H1 (cell line): ENCODE measurements at regions not wholly inside any gene's neighbourhood (a gene's known extent, or its start where the extent isn't known, plus 50 kb on each side); places are given as distances from the start of the nearest gene placed in this dataset.

ENCODE experiments used
- CTCF ChIA-PET: fragments of 300-600 bp; sonication (Branson Sonifier 250); formaldehyde crosslinking; loops from one replicate; lab custom pipeline; 2021; ENCODE audit not compliant: partially characterized antibody; lab: Charles Lee
- POLR2A ChIA-PET: fragments of 300-600 bp; sonication (Branson Sonifier 250); formaldehyde crosslinking; loops from one replicate; lab custom pipeline; 2021; ENCODE audit warnings: inconsistent platforms; ENCODE audit not compliant: partially characterized antibody; lab: Charles Lee
- DNase-seq, 2 experiments: peaks; one replicate each; pipeline versions ENCODE4 v3.0.0 to v3.0.0-alpha.2; 2010 to 2022; ENCODE audit warnings: low spot score in 2 of 2, low read depth in 1 of 2, mixed read lengths in 1 of 2
- FAIRE-seq: peaks from 2 replicates; lab custom pipeline; 2011; peaks lifted over from hg19 to GRCh38; lab: Jason Lieb, UNC
- H2AFZ ChIP-seq: 2 replicates; pipeline ENCODE4 v1.8.1; 2012; ENCODE audit warnings: low read length, inconsistent platforms
- H2AK5ac ChIP-seq: 2 replicates; pipeline ENCODE4 v1.6.1; 2013; ENCODE audit warnings: low read depth, low read length
- H2BK120ac ChIP-seq: replicated peaks from 2 replicates; pipeline ENCODE3; 2013; ENCODE audit warnings: low read depth, low read length, inconsistent platforms
- H2BK12ac ChIP-seq: 2 replicates; pipeline ENCODE4 v1.6.1; 2013; ENCODE audit warnings: low read depth, low read length
- H2BK15ac ChIP-seq: 2 replicates; pipeline ENCODE4 v1.6.1; 2013; ENCODE audit warnings: low read length
- H2BK20ac ChIP-seq: 2 replicates; pipeline ENCODE4 v1.6.1; 2013; ENCODE audit warnings: low read length
- H2BK5ac ChIP-seq: 2 replicates; pipeline ENCODE4 v1.6.1; 2013; ENCODE audit warnings: low read depth, low read length
- H3K14ac ChIP-seq: 2 replicates; pipeline ENCODE4 v1.6.1; 2013; ENCODE audit warnings: inconsistent platforms; ENCODE audit not compliant: insufficient read length
- H3K18ac ChIP-seq: 2 replicates; pipeline ENCODE4 v1.6.1; 2013; ENCODE audit warnings: low read length; ENCODE audit errors: extremely low read depth
- H3K23ac ChIP-seq: 2 replicates; pipeline ENCODE4 v1.6.1; 2013; ENCODE audit warnings: inconsistent platforms; ENCODE audit not compliant: insufficient read length
- H3K23me2 ChIP-seq: 2 replicates; pipeline ENCODE4 v1.6.1; 2013; ENCODE audit warnings: low read depth, low read length
- H3K27ac ChIP-seq: 2 replicates; pipeline ENCODE4 v1.6.1; 2011; ENCODE audit warnings: low read depth, low read length, inconsistent platforms
- H3K27me3 ChIP-seq, 4 experiments: replicated peaks in 1 of 4; 1 replicate in 1 of 4; 2 replicates in 3 of 4; pipeline versions ENCODE4 v1.6.1 to v1.8.1; 2011 to 2013; ENCODE audit warnings: low read length in 3 of 4, mild to moderate bottlenecking in 3 of 4, inconsistent platforms in 2 of 4, mixed read lengths in 2 of 4, moderate library complexity in 1 of 4; ENCODE audit not compliant: control insufficient read depth in 3 of 4, insufficient read depth in 3 of 4; ENCODE audit errors: extremely low read depth in 1 of 4
- H3K36me3 ChIP-seq, 4 experiments: 2 replicates each; pipeline versions ENCODE4 v1.6.1 to v1.8.1; 2011 to 2013; ENCODE audit warnings: mild to moderate bottlenecking in 4 of 4, low read length in 3 of 4, moderate library complexity in 2 of 4, control low read depth in 1 of 4, inconsistent platforms in 1 of 4; ENCODE audit not compliant: insufficient read depth in 4 of 4, control insufficient read depth in 2 of 4
- H3K4ac ChIP-seq: replicated peaks from 2 replicates; pipeline ENCODE3; 2013; ENCODE audit warnings: low read length, low read depth, mixed read lengths, inconsistent platforms; ENCODE audit not compliant: insufficient read length
- H3K4me1 ChIP-seq, 4 experiments: replicated peaks in 1 of 4; 1 replicate in 1 of 4; 2 replicates in 3 of 4; pipeline versions ENCODE4 v1.6.1 to v1.8.1; 2011 to 2013; ENCODE audit warnings: low read length in 3 of 4, inconsistent platforms in 2 of 4, mixed read lengths in 1 of 4; ENCODE audit not compliant: insufficient read depth in 4 of 4, control insufficient read depth in 3 of 4
- H3K4me2 ChIP-seq, 2 experiments: 2 replicates each; pipeline versions ENCODE4 v1.6.1 to v1.8.1; 2011 to 2013; ENCODE audit warnings: low read depth in 2 of 2, low read length in 2 of 2, control low read depth in 1 of 2, inconsistent platforms in 1 of 2, mild to moderate bottlenecking in 1 of 2; ENCODE audit not compliant: insufficient read depth in 1 of 2
- H3K4me3 ChIP-seq, 4 experiments: fragments of 200-600, 300-600 bp in 1 of 4; sonication (generic), shearing (Covaris generic), sonication (Bioruptor Twin) in 1 of 4; 2 replicates each; pipeline versions ENCODE4 v1.5.1 to v1.8.1; 2011 to 2016; ENCODE audit warnings: low read length in 4 of 4, low read depth in 3 of 4, control low read depth in 2 of 4, inconsistent platforms in 2 of 4, mild to moderate bottlenecking in 2 of 4, mixed read lengths in 1 of 4, moderate library complexity in 1 of 4; ENCODE audit not compliant: insufficient read depth in 2 of 4; ENCODE audit errors: extremely low read depth in 1 of 4
- H3K56ac ChIP-seq: replicated peaks from 2 replicates; pipeline ENCODE3; 2013; ENCODE audit warnings: low read depth, mild to moderate bottlenecking, mixed read lengths, low read length, inconsistent platforms; ENCODE audit not compliant: insufficient read length
- H3K79me1 ChIP-seq: 2 replicates; pipeline ENCODE4 v1.6.1; 2013; ENCODE audit warnings: low read depth, low read length, control low read depth
- H3K79me2 ChIP-seq, 2 experiments: 2 replicates each; pipeline versions ENCODE4 v1.6.1 to v1.8.1; 2012 to 2013; ENCODE audit warnings: low read length in 2 of 2, mild to moderate bottlenecking in 2 of 2, inconsistent platforms in 1 of 2; ENCODE audit not compliant: insufficient read depth in 2 of 2, control insufficient read depth in 1 of 2
- H3K9ac ChIP-seq, 4 experiments: replicated peaks in 1 of 4; 1 replicate in 1 of 4; 2 replicates in 3 of 4; pipeline versions ENCODE4 v1.6.1 to v1.8.1; 2011 to 2013; ENCODE audit warnings: low read depth in 3 of 4, low read length in 3 of 4, control low read depth in 2 of 4, mild to moderate bottlenecking in 2 of 4, moderate library complexity in 2 of 4, inconsistent platforms in 1 of 4; ENCODE audit errors: extremely low read depth in 1 of 4
- H3K9me3 ChIP-seq, 2 experiments: 2 replicates each; pipeline versions ENCODE4 v1.6.1 to v1.8.1; 2012 to 2013; ENCODE audit warnings: mild to moderate bottlenecking in 2 of 2, moderate library complexity in 2 of 2, control low read depth in 1 of 2, inconsistent platforms in 1 of 2, low read depth in 1 of 2, low read length in 1 of 2, mixed read lengths in 1 of 2; ENCODE audit not compliant: insufficient read depth in 2 of 2
- H4K20me1 ChIP-seq, 2 experiments: replicated peaks in 1 of 2; 2 replicates each; pipeline versions ENCODE3 to v1.8.1; 2011 to 2013; ENCODE audit warnings: inconsistent platforms in 2 of 2, low read length in 2 of 2, mild to moderate bottlenecking in 1 of 2; ENCODE audit not compliant: insufficient read depth in 2 of 2, control insufficient read depth in 1 of 2
- H4K5ac ChIP-seq: 2 replicates; pipeline ENCODE4 v1.6.1; 2013; ENCODE audit warnings: low read length, low read depth, mixed read lengths, inconsistent platforms; ENCODE audit not compliant: insufficient read length
- H4K8ac ChIP-seq: 2 replicates; pipeline ENCODE4 v1.8.0; 2013; ENCODE audit warnings: mild to moderate bottlenecking, moderate library complexity, low read length, inconsistent platforms; ENCODE audit not compliant: insufficient read depth; ENCODE audit errors: extremely low read depth
- H4K91ac ChIP-seq: replicated peaks from 2 replicates; pipeline ENCODE3; 2013; ENCODE audit warnings: low read length, mixed read lengths, inconsistent platforms; ENCODE audit not compliant: insufficient read length
- CTCF ChIP-seq, 3 experiments: IDR thresholded peaks; 1 replicate in 2 of 3; 2 replicates in 1 of 3; pipeline versions ENCODE4 v1.5.1 to v1.6.1; 2011; ENCODE audit warnings: low read length in 3 of 3, mild to moderate bottlenecking in 3 of 3, inconsistent platforms in 2 of 3, low read depth in 1 of 3, moderate library complexity in 1 of 3; ENCODE audit not compliant: insufficient read depth in 1 of 3; ENCODE audit errors: control extremely low read depth in 1 of 3
- EGR1 ChIP-seq: IDR thresholded peaks from 2 replicates; pipeline ENCODE4 v1.6.1; 2011; ENCODE audit warnings: low read depth, low read length, borderline replicate concordance
- GABPA ChIP-seq: IDR thresholded peaks from 2 replicates; pipeline ENCODE4 v1.6.1; 2011; ENCODE audit warnings: mild to moderate bottlenecking, low read length, moderate library complexity, borderline replicate concordance; ENCODE audit not compliant: insufficient read depth
- MAX ChIP-seq: IDR thresholded peaks from 2 replicates; pipeline ENCODE4 v1.6.1; 2012; ENCODE audit warnings: inconsistent platforms
- RBBP5 ChIP-seq: IDR thresholded peaks from 2 replicates; pipeline ENCODE4 v1.7.1; 2012; ENCODE audit warnings: low read depth, mild to moderate bottlenecking, inconsistent platforms, low read length, moderate library complexity, borderline replicate concordance
- RFX5 ChIP-seq: IDR thresholded peaks from 2 replicates; pipeline ENCODE4 v1.6.1; 2011; ENCODE audit warnings: low read depth, low read length, improper control_type of control experiment, borderline replicate concordance
- RNF2 ChIP-seq: fragments of 200-900, 300-1000 bp; sonication (generic); IDR thresholded peaks from 2 replicates; pipeline ENCODE4 v1.7.1; 2016; ENCODE audit warnings: borderline replicate concordance, low read depth, mild to moderate bottlenecking, antibody characterized with exemption, low read length; ENCODE audit not compliant: poor library complexity, severe bottlenecking; ENCODE audit errors: missing control alignments
- SAP30 ChIP-seq: fragments of 300-600 bp; sonication (generic); IDR thresholded peaks from 2 replicates; pipeline ENCODE4 v1.7.1; 2012; ENCODE audit warnings: low read length, moderate library complexity, mild to moderate bottlenecking, inconsistent platforms; ENCODE audit not compliant: insufficient read depth, insufficient replicate concordance
- TBP ChIP-seq: IDR thresholded peaks from 2 replicates; pipeline ENCODE4 v1.6.1; 2011; ENCODE audit warnings: low read depth, low read length, improper control_type of control experiment
- TEAD4 ChIP-seq: IDR thresholded peaks from 2 replicates; pipeline ENCODE4 v1.6.1; 2012; ENCODE audit warnings: low read depth, low read length, inconsistent platforms, mixed read lengths
- WGBS, 2 experiments: shearing (Covaris generic) in 1 of 2; methylation state at CpG; one replicate each; pipeline versions ENCODE4 v1.1.6 to v1.1.7; 2013 to 2015; ENCODE audit warnings: low lambda C conversion rate in 2 of 2, mixed read lengths in 2 of 2, inconsistent platforms in 1 of 2, low coverage in 1 of 2, missing lambda C conversion rate in 1 of 2; ENCODE audit not compliant: insufficient replicate concordance in 2 of 2, insufficient coverage in 1 of 2, insufficient read length in 1 of 2; ENCODE audit errors: extremely low coverage in 1 of 2, missing lambda C conversion rate in 1 of 2; 5-methylcytosine and 5-hydroxymethylcytosine counted together

DNA sequence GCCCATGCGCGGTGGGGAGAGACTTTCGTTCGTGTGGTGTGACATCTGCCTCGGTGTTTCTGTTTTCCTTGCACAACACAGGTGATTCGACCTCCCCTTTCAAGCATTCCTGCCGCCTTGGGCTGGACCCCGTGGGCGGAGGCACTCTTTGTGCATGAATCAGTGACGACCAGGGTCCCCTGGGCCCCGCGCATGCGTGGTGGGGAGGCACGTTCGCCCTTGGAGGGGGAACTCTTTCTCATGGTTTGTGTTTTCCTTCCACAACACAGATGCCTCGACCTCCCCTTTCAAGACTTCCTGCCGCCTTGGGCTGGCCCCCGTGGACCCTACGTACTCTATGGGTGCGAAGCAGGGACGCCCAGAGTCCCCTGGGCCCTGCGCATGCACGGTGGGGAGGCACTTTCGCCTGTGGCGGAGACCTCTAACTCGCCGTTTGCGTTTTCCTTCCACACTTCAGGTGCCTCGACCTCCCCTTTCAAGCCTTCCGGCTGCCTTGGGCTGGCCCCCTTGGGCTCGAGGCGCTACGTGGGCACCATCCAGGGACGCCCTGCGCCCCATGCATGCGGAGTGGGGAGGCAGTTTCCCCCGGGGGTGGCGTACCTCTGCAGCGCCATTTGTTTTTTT lies 340.9 kb downstream of the ALG10 start:
- no peaks in the 10 kb centered on the region for H3K27me3 ChIP-seq
- no peak overlapping the region for H3K56ac ChIP-seq
- no peak overlapping the region for H2AFZ ChIP-seq
- no peaks in the 10 kb centered on the region for H3K79me1 ChIP-seq
- no peak for FAIRE-seq
- no peaks in the 10 kb centered on the region for H3K79me2 ChIP-seq
- H2BK12ac ChIP-seq, result no peak overlapping the region
- H2BK120ac ChIP-seq, result no peak overlapping the region
- no peak overlapping the region for H3K4me3 ChIP-seq
- H3K9ac ChIP-seq, result no peak overlapping the region
- H3K23ac ChIP-seq, result no peak overlapping the region
- no peak overlapping the region for H2BK20ac ChIP-seq
- no peak overlapping the region for H3K27ac ChIP-seq
- no peaks in the 10 kb centered on the region for H3K36me3 ChIP-seq
- H4K20me1 ChIP-seq, result no peaks in the 10 kb centered on the region
- WGBS, 2 experiments, result 85% methylated on average over 32 of the region's 39 CpGs; no CpG with 5 or more reads in 1 of the 2 experiments
- H3K4ac ChIP-seq, result no peak overlapping the region
- no peak overlapping the region for H2AK5ac ChIP-seq
- no peaks in the 10 kb centered on the region for H3K4me1 ChIP-seq
- no peak overlapping the region for H2BK5ac ChIP-seq
- no peak overlapping the region for H4K5ac ChIP-seq
- ChIA-PET CTCF (no interaction called here), POLR2A (no interaction called here)
- H3K4me2 ChIP-seq, result no peak overlapping the region
- no peaks in the 10 kb centered on the region for H3K23me2 ChIP-seq
- DNase-seq, result no peak
- no peak overlapping the region for H3K14ac ChIP-seq
- H3K18ac ChIP-seq, result no peak overlapping the region
- no peak overlapping the region for H4K8ac ChIP-seq
- H2BK15ac ChIP-seq, result no peak overlapping the region
- H3K9me3 ChIP-seq, result peaks cover 83 to 100% of the 10 kb centered on the region in 2 experiments
- no peak overlapping the region for H4K91ac ChIP-seq
- TF ChIP-seq SAP30, result no peak
- TF ChIP-seq CTCF (IDR thresholded peaks at IDR 0.05; ENCODE audit: control extremely low read depth in 1 of 3, insufficient read depth in 1 of 3, low read depth in 1 of 3, low read length in 3 of 3), result no peak
- TF ChIP-seq MAX, result no peak
- TF ChIP-seq RFX5, result no peak
- TF ChIP-seq GABPA, result no peak
- no peak for TF ChIP-seq TBP
- TF ChIP-seq TEAD4, result no peak
- TF ChIP-seq RNF2, result no peak
- no peak for TF ChIP-seq RBBP5
- no peak for TF ChIP-seq EGR1
